ENCODE measurements at regions not wholly inside any gene's neighbourhood (a gene's known extent, or its start where the extent isn't known, plus 50 kb on each side); places are given as distances from the start of the nearest gene placed in this dataset.
"Not testable (repeated sequence)": the region's sequence is repeated elsewhere in the genome, so short reads cannot be mapped to it uniquely, and the experiment has no call there.

DNA sequence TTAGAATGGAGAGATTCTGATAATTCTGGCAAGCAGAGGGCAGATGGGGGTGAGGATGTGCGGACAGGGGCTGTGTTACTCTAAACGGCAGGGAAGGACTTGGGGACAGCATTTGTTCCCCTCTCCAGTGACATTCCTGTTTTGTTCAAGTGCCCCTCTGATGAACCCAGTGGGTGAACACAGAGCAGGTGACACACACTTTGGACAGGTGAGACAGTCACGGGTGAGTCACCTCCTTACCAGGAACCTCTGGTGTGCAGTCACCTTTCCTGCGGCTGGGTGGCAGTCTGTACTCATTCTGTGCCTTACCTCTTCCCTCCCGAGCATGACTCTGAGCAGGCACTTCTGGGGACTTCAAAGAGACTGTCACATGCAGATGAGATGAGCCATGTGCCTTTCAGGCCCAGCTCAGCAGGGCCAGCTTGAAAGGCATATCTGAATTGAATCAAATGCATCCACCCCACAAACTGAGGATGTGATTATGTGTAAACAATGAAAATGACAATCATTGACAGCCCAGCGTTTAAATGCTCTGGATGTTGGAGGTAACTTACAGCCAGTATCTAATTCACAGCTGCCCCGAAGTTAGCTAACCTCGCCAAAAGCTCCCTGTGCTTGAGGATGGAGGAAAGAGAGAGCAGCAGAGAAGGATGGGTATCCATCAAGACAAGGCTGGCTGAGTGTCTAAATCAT lies 362.4 kb downstream of the BCL2L11 start:
- not testable (repeated sequence) for DNase-seq

- DNase-seq: not testable (repeated sequence)
Measured at GRCh38 chr2:111484097-111484496, 363.4 kb downstream of the BCL2L11 start.

DNA sequence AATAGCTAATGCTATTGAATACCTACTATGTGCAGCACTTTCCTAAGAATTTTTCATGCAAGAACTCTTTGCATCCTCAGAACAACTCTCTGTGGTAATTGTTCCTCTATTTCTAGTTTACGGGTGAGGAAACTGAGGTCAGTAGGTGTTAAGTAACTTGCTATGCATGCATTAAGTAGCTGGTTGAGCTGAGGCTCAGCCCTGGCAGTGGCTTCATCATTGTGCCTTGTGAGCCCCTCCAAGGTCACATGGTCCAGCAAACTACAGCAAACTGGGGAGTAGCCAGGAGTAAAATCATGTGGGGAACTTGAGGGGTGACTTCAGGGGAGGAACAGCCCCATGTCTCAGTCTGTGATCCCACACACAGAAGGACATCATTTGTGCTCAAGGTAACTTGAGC lies 365.2 kb downstream of the BCL2L11 start:
- not testable (repeated sequence) for DNase-seq

- DNase-seq: not testable (repeated sequence)
Measured at GRCh38 chr2:111488451-111488850, 367.7 kb downstream of the BCL2L11 start.

GRCh38 chr2:111489460-111489859 lies 368.7 kb downstream of the BCL2L11 start:
- DNase-seq: not testable (repeated sequence)

GRCh38 chr2:111491181-111491580 lies 370.5 kb downstream of the BCL2L11 start:
- DNase-seq: not testable (repeated sequence)

DNA sequence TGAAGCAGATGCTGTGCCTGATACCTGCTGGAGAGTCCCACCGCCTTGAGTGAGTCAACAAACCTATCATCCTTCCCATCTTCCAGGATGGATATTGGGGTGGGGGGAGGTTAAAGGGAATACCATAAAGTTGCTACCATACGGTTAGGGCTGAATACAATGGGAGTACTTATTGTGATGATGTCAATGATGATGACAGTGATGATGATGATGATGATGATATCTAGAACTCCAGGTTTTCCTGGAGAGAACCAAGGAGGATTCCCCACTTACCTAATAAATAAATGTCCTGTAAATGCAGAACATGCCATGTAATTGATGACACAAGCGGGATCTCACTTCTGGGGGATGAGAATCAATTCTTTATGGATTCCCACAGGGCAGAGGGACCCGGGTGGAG lies 370.9 kb downstream of the BCL2L11 start:
- not testable (repeated sequence) for DNase-seq

DNA sequence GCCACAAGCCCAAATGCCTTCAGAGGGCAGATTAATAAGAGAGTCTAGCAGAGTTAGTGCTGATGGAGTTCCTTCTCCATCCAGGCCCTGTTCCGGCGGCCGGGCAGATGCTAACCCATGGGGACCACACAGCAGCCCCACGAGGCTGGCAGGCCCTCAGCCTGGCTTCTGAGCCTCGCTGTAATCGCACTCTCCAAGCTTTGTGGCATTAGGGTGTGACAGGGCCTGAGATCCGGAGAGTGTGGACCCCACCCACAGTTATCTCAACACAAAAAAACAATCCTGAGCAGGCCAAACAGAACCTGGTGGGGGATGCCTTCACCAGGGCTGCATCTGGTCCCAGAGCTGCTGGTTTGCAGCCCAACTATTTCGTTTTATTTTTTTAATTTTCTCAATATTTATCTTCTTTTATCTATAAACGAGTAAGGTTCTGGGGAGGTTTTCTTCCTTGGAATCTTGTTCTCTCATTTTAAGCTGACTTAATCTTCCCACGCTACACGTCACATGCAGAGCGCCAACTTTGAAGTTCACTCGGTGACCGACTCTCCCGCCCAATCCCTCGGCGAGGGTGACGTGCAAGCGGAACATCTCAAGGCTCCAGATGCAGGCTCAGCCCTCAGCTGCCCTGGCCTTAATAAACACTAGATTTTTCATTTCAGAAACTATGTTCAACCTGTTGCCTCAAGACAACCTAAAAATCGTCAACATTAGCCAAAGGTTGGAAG lies 372.4 kb downstream of the BCL2L11 start:
- DNase-seq: not testable (repeated sequence)

DNA sequence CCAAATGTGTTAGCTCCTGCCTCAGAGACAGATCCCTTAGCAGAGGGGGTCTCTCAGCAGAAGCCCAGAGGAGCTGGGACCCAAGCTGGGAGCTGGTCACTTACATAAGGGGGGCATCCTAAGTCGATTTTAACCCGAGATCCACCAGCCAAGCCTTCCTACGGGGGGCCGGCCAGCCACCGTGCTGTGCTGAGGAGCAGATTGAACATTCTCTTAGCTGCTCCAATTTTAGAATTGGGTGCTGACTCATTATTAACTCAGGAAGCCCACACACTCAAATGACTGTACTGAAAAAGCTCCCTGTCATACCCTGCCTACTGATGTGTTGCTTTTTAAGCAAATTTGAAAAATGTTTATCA lies 373.0 kb downstream of the BCL2L11 start:
- DNase-seq: not testable (repeated sequence)

- DNase-seq: not testable (repeated sequence)
Measured at GRCh38 chr2:111494288-111494980, 373.7 kb downstream of the BCL2L11 start.

DNA sequence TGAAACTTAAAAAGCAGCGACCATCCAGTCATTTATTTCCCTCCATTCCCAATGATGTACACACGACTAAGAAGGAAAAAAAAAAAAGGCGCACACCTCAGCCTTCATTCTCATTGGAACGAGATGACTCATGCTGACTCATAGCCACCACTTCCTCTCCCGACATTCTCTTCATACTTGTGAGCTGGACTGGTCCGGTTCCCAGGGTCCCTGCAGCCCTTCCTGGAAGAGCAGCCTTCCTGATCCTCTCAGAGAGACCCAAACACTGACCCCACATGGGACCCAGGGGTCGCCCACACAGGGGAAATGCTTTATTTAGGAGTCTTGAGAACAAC lies 374.2 kb downstream of the BCL2L11 start:
- DNase-seq: not testable (repeated sequence)

- not testable (repeated sequence) for DNase-seq
Measured at GRCh38 chr2:111495636-111496035, 374.9 kb downstream of the BCL2L11 start.

GRCh38 chr2:111496176-111496575 lies 375.5 kb downstream of the BCL2L11 start:
- not testable (repeated sequence) for DNase-seq

- not testable (repeated sequence) for DNase-seq
Measured at GRCh38 chr2:111496860-111497259, 376.1 kb downstream of the BCL2L11 start.

GRCh38 chr2:111497270-111497669 lies 376.6 kb downstream of the BCL2L11 start:
- not testable (repeated sequence) for DNase-seq

- DNase-seq: not testable (repeated sequence)
Measured at GRCh38 chr2:111500536-111501062, 379.9 kb downstream of the BCL2L11 start.

DNA sequence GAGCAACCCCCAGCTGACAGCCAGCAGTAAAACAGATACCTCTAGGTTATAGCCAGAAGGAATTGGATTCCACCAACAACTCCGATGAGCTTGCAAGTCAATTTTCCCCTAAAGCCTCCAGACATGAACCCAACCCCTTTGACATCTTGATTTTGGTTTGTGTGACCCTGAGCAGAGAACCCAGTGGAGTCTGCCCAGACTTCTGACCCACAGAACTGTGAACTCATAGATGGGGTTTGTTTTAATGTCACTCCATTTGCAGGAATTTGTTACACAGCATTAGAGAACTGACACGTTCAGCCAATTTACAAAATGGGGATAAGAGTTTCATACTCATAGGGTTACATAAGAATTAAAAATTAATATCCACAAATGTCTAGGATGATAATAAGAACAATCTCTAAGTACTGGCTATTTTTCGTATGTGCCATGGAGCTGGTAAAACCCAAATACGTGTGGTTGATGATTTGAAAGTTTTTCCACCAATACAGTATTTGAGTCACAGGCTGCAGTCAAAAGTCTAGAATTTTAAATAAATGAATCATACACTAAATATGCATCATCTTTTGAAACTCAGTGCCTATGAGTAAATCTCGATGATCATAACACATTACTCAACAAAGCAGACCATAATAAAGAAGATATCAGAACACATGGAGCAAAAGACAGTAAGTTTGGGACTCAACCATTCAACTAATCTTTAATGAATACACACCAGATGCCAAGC lies 380.0 kb downstream of the ANAPC1 start:
- not testable (repeated sequence) for DNase-seq

DNA sequence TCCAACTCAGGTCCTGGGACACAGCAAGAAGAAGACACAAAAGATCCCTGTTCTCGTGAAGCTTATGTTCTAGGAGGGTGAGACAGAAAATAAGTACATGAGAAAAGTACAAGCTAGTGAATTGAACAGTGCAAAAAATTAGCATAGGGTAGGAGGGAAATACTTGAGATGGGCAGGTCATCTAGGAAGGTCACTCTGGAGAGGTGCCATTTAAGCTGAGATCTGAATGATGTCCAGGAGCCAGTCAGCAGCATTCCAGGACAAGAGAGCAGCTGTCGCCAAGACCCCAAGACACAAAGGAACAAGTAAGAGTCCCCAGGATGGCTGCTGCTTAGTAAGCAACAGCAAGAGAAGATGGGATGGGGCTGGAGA lies 379.4 kb downstream of the ANAPC1 start:
- not testable (repeated sequence) for DNase-seq

GRCh38 chr2:111505267-111505666 lies 378.7 kb downstream of the ANAPC1 start:
- DNase-seq: not testable (repeated sequence)

DNA sequence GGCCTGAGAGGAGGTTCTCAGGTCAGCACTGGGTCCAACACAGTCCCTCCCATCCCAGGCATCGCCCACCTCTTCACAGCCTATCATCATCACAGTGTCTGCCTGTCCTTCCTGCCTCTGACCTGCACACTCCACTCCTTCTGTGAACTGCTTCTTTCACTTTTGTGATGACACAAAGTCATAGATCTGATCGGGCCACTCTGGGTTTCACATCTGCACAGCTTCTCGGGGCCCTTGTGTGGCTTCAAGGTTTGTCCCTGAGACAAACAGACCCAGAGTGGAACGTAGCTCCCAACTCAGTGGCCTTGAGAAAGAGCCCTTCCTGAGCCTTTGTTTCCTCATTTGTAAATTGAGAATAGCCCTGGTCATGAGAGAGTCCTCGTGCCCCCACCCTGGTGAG lies 377.1 kb downstream of the ANAPC1 start:
- not testable (repeated sequence) for DNase-seq

DNA sequence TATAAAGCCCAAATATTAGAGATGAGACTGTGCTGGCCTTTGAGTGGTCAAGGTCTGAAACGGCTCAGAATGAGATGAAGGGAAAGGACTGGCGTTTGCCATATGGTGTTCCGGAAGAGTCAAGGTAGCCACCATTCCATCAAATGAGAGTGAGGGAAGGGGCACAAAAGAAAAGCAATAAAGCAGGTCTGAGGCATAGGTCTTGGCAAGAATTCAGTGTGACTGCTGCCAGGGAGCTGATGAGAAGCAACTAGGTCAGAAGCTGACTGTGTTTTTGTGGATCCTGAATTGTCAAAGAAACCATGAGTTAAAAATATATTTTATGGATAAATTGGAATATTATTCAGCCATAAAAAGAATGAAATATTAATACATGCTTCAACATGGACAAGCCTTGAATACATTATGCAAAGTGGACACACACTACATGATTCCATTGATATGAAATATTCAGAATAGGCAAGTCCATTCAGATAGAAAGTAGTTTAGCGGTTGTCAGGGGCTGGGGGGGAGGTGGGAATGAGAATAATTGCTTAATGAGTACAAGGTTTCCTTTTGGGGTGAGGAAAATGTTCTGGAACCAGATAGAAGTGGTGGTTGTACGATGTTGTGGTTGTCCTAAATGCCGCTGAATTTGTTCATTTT lies 374.6 kb downstream of the ANAPC1 start:
- not testable (repeated sequence) for DNase-seq

GRCh38 chr2:111510384-111510783 lies 373.6 kb downstream of the ANAPC1 start:
- not testable (repeated sequence) for DNase-seq

All from activated T-cell treated with anti-CD3 and anti-CD28 coated beads for 4 hours (primary cell).